PC-3 (cell line): ENCODE measurements at regions not wholly inside any gene's neighbourhood (a gene's known extent, or its start where the extent isn't known, plus 50 kb on each side); places are given as distances from the start of the nearest gene placed in this dataset.

Experiments
- ATAC-seq: fragments of 200-7000 bp; cut with Tn5 transposase; 2 replicates; pipeline ENCODE4 v1.9.1; 2020; ENCODE audit warnings: mild to moderate bottlenecking, moderate library complexity
- BruUV-seq: library from RNA; stranded (reverse); fragments of 400-500 nt; replicated peaks from 2 replicates; lab custom pipeline; 2021; lab: Mats Ljungman, UMichigan
- CTCF ChIA-PET: fragments of 300-600 bp; sonication (Branson Sonifier 250); formaldehyde crosslinking; loops from one replicate; lab custom pipeline; 2022; ENCODE audit warnings: antibody characterized with exemption; lab: Charles Lee
- POLR2A ChIA-PET: fragments of 300-600 bp; sonication (Branson Sonifier 250); formaldehyde crosslinking; loops from one replicate; lab custom pipeline; 2022; ENCODE audit warnings: antibody characterized with exemption; ENCODE audit not compliant: unreplicated experiment; lab: Charles Lee
- DNase-seq: peaks from one replicate; pipeline ENCODE4 v3.0.0-alpha.2; 2015
- H2AFZ ChIP-seq: fragments of 300-600 bp; sonication (generic); 2 replicates; pipeline ENCODE4 v1.6.0; 2016; ENCODE audit warnings: antibody characterized with exemption, low read length
- H3F3A ChIP-seq: fragments of 300-600 bp; sonication (generic); one replicate; pipeline ENCODE4 v1.6.0; 2017; ENCODE audit warnings: antibody characterized with exemption, low read length, control low read depth, mild to moderate bottlenecking; ENCODE audit not compliant: unreplicated experiment
- H3K27ac ChIP-seq: fragments of 300-600 bp; sonication (generic); 2 replicates; pipeline ENCODE4 v1.5.1; 2016; ENCODE audit warnings: mild to moderate bottlenecking, low read length
- H3K27me3 ChIP-seq: fragments of 300-600 bp; sonication (generic); 2 replicates; pipeline ENCODE4 v1.6.1; 2016; ENCODE audit warnings: low read length, mixed read lengths
- H3K36me3 ChIP-seq: fragments of 300-600 bp; sonication (generic); 2 replicates; pipeline ENCODE4 v1.6.1; 2016; ENCODE audit warnings: low read depth, mixed run types, low read length, mixed read lengths
- H3K4me1 ChIP-seq: fragments of 300-600 bp; sonication (generic); 2 replicates; pipeline ENCODE4 v1.5.1; 2016; ENCODE audit warnings: low read length; ENCODE audit not compliant: insufficient read depth
- H3K4me2 ChIP-seq: fragments of 300-600 bp; sonication (generic); 2 replicates; pipeline ENCODE4 v1.6.0; 2016; ENCODE audit warnings: low read length
- H3K4me3 ChIP-seq: fragments of 300-600 bp; sonication (generic); 2 replicates; pipeline ENCODE4 v1.5.1; 2016; ENCODE audit warnings: mild to moderate bottlenecking, low read length, mixed read lengths
- H3K79me2 ChIP-seq: fragments of 300-600 bp; sonication (generic); 2 replicates; pipeline ENCODE4 v1.6.1; 2017; ENCODE audit warnings: low read length, mixed read lengths
- H3K9ac ChIP-seq: fragments of 300-600 bp; sonication (generic); 2 replicates; pipeline ENCODE4 v1.6.0; 2016; ENCODE audit warnings: mild to moderate bottlenecking, low read length
- H3K9me2 ChIP-seq: fragments of 300-600 bp; sonication (generic); replicated peaks from 2 replicates; pipeline ENCODE4 v1.6.1; 2016; ENCODE audit warnings: mixed run types, low read length, mixed read lengths
- H3K9me3 ChIP-seq: fragments of 300-600 bp; sonication (generic); 2 replicates; pipeline ENCODE4 v1.6.1; 2016; ENCODE audit warnings: low read length, mixed read lengths
- H4K20me1 ChIP-seq: fragments of 300-600 bp; sonication (generic); 2 replicates; pipeline ENCODE4 v1.6.1; 2016; ENCODE audit warnings: low read length, mixed read lengths
- EZH2 ChIP-seq: fragments of 300-600 bp; sonication (generic); IDR thresholded peaks from one replicate; pipeline ENCODE4 v1.6.1; 2017; ENCODE audit warnings: antibody characterized with exemption, mild to moderate bottlenecking, low read length; ENCODE audit not compliant: unreplicated experiment
- EZH2phosphoT487 ChIP-seq: fragments of 300-600 bp; sonication (generic); IDR thresholded peaks from 2 replicates; pipeline ENCODE4 v1.6.1; 2018; ENCODE audit warnings: mild to moderate bottlenecking, antibody characterized with exemption, low read length, borderline replicate concordance
- intact Hi-C: fragments of 100-400 bp; cut with micrococcal nuclease; formaldehyde crosslinking; loops from 2 replicates; pipeline ENCODE4 v1.9.0; 2023
- TF ChIP-seq, protein P1 (sequence below): fragments of 300-600 bp; sonication (generic); conservative IDR thresholded peaks from 2 replicates; pipeline ENCODE4 v1.5.1; 2017; ENCODE audit warnings: antibody characterized with exemption, low read depth, mild to moderate bottlenecking, low read length

GRCh38 chr12:60822580-60822979 lies 1226.8 kb downstream of the SLC16A7 start:
- Histone ChIP-seq H3K4me1 (no peaks in the 10 kb centered on the region), H4K20me1 (no peaks in the 10 kb centered on the region), H3K9me3 (no peaks in the 10 kb centered on the region), H3K9me2 (no peaks in the 10 kb centered on the region), H3K27me3 (no peaks in the 10 kb centered on the region), H3F3A (no peaks in the 10 kb centered on the region), H3K9ac (no peak overlapping the region), H3K27ac (no peak overlapping the region), H3K4me3 (no peak overlapping the region), H3K36me3 (no peaks in the 10 kb centered on the region), H3K4me2 (no peak overlapping the region), H2AFZ (no peak overlapping the region), H3K79me2 (no peaks in the 10 kb centered on the region)
- no peak for ATAC-seq
- no peak for DNase-seq
- ChIA-PET POLR2A (no interaction called here), CTCF (no interaction called here)
- no peak for TF ChIP-seq EZH2
- intact Hi-C loops, result no loop called here
- no TSS peak for BruUV-seq

GRCh38 chr12:60830381-60830780 lies 1234.6 kb downstream of the SLC16A7 start:
- Histone ChIP-seq H3K9ac (no peak overlapping the region), H3K27me3 (no peaks in the 10 kb centered on the region), H3K4me2 (no peak overlapping the region), H3K36me3 (no peaks in the 10 kb centered on the region), H3F3A (no peaks in the 10 kb centered on the region), H3K79me2 (no peaks in the 10 kb centered on the region), H3K9me2 (no peaks in the 10 kb centered on the region), H3K27ac (no peak overlapping the region), H3K4me1 (no peaks in the 10 kb centered on the region), H2AFZ (no peak overlapping the region), H4K20me1 (no peaks in the 10 kb centered on the region), H3K9me3 (no peaks in the 10 kb centered on the region), H3K4me3 (no peak overlapping the region)
- no peak for TF ChIP-seq EZH2
- TF ChIP-seq, protein P1, sequence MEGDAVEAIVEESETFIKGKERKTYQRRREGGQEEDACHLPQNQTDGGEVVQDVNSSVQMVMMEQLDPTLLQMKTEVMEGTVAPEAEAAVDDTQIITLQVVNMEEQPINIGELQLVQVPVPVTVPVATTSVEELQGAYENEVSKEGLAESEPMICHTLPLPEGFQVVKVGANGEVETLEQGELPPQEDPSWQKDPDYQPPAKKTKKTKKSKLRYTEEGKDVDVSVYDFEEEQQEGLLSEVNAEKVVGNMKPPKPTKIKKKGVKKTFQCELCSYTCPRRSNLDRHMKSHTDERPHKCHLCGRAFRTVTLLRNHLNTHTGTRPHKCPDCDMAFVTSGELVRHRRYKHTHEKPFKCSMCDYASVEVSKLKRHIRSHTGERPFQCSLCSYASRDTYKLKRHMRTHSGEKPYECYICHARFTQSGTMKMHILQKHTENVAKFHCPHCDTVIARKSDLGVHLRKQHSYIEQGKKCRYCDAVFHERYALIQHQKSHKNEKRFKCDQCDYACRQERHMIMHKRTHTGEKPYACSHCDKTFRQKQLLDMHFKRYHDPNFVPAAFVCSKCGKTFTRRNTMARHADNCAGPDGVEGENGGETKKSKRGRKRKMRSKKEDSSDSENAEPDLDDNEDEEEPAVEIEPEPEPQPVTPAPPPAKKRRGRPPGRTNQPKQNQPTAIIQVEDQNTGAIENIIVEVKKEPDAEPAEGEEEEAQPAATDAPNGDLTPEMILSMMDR, result no peak
- no peak for TF ChIP-seq EZH2phosphoT487
- intact Hi-C loops, result no loop called here
- CTCF ChIA-PET, result no interaction called here
- DNase-seq (peak; percentile 8), ATAC-seq (peak; percentile 38; the same call in 1 of the 2 replicates)
- POLR2A ChIA-PET, result no interaction called here
- no TSS peak for BruUV-seq

GRCh38 chr12:60832290-60832689 lies 1236.5 kb downstream of the SLC16A7 start:
- Histone ChIP-seq H3F3A (no peaks in the 10 kb centered on the region), H3K27me3 (no peaks in the 10 kb centered on the region), H3K9me2 (no peaks in the 10 kb centered on the region), H2AFZ (no peak overlapping the region), H3K36me3 (no peaks in the 10 kb centered on the region), H3K4me1 (no peaks in the 10 kb centered on the region), H3K9me3 (no peaks in the 10 kb centered on the region), H3K4me2 (no peak overlapping the region), H3K27ac (no peak overlapping the region), H3K79me2 (no peaks in the 10 kb centered on the region), H4K20me1 (no peaks in the 10 kb centered on the region), H3K9ac (no peak overlapping the region), H3K4me3 (no peak overlapping the region)
- POLR2A ChIA-PET, result no interaction called here
- no peak for ATAC-seq
- CTCF ChIA-PET, result no interaction called here
- TF ChIP-seq EZH2, result no peak
- TF ChIP-seq, protein P1, result no peak
- no peak for TF ChIP-seq EZH2phosphoT487
- no peak for DNase-seq
- BruUV-seq, result no TSS peak
- intact Hi-C loops, result no loop called here
